ENCODE measurements at regions not wholly inside any gene's neighbourhood (a gene's known extent, or its start where the extent isn't known, plus 50 kb on each side); places are given as distances from the start of the nearest gene placed in this dataset.

DNA sequence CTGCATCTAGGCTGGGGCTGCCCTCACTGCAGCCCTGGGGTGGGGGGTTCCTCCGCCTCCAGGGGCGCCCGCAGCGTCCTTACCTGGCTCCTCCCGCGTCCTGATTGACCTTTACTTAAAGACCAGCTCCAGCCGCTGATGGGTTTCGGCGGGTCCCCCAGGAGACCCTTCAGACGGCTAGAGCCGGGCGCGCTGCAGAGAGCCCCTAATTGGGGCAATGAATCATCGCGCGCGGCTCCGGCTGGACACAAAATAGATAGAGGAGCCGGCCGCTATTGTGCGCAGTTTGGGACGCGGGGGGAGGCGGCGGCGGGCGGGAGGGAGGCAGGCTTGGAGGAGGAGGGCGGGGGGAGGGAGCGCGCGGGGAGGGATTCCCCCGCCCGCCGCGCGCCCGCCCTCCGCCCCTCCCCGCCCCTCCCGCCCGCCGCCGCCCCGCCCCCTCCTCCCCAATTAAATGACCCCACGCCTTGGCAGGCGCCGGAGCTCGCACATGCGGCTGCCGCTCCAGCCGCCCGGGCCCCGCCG lies 56.5 kb upstream of the CIBAR2 start:
- TF ChIP-seq EZH2 (IDR thresholded peaks at IDR 0.05; ENCODE audit: low read depth) = no peak
- TF ChIP-seq, protein P1, sequence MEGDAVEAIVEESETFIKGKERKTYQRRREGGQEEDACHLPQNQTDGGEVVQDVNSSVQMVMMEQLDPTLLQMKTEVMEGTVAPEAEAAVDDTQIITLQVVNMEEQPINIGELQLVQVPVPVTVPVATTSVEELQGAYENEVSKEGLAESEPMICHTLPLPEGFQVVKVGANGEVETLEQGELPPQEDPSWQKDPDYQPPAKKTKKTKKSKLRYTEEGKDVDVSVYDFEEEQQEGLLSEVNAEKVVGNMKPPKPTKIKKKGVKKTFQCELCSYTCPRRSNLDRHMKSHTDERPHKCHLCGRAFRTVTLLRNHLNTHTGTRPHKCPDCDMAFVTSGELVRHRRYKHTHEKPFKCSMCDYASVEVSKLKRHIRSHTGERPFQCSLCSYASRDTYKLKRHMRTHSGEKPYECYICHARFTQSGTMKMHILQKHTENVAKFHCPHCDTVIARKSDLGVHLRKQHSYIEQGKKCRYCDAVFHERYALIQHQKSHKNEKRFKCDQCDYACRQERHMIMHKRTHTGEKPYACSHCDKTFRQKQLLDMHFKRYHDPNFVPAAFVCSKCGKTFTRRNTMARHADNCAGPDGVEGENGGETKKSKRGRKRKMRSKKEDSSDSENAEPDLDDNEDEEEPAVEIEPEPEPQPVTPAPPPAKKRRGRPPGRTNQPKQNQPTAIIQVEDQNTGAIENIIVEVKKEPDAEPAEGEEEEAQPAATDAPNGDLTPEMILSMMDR (conservative IDR thresholded peaks at IDR 0.05) = no peak

All from PC-9 (cell line).